NOMO-1 (cell line): ENCODE measurements at regions not wholly inside any gene's neighbourhood (a gene's known extent, or its start where the extent isn't known, plus 50 kb on each side); places are given as distances from the start of the nearest gene placed in this dataset.
"Not testable (repeated sequence)": the region's sequence is repeated elsewhere in the genome, so short reads cannot be mapped to it uniquely, and the experiment has no call there.

Experiments used
- DNase-seq, 2 experiments: peaks; one replicate each; lab custom pipeline; 2025; ENCODE audit not compliant: unreplicated experiment in 2 of 2; lab: John Stamatoyannopoulos, UW

DNA sequence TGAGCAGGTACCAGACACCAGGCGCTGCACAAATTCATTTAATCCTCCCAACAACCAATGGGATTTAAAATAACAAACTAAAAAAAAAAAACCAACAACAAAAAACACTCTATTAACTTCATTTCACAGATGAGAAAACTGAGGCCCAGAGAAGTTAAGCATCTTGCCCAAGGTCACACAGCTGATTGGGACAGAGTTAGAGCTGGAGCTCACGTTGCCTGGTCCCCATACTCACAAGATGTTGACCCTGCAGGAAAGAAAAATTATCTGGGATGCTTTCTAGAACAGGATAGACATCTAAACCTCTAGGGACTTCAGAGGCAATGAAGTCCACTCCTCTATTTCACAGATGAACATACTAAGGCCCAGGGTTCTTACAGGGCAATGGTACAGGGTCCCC is 175.3 kb downstream of the PSMG1 start:
- no peak for DNase-seq

DNA sequence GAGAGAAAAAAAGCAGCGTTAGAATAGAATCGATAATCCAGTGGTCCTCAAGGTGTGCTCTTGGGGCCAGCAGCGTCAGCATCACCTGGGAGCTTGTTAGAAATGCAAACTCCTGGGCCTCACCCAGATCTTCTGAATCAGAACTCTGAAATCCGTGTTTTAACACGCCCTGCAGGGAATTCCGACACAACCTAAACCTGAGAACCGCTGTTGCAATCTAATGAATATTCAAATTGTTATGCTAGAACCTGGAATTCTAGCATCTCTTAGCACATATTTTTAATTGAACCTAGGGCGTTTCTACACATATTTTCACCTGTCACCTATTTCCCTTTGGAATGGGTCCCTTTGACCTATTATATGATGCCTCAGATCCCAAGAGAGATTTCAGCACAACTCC is 175.7 kb downstream of the PSMG1 start:
- DNase-seq: no peak

DNA sequence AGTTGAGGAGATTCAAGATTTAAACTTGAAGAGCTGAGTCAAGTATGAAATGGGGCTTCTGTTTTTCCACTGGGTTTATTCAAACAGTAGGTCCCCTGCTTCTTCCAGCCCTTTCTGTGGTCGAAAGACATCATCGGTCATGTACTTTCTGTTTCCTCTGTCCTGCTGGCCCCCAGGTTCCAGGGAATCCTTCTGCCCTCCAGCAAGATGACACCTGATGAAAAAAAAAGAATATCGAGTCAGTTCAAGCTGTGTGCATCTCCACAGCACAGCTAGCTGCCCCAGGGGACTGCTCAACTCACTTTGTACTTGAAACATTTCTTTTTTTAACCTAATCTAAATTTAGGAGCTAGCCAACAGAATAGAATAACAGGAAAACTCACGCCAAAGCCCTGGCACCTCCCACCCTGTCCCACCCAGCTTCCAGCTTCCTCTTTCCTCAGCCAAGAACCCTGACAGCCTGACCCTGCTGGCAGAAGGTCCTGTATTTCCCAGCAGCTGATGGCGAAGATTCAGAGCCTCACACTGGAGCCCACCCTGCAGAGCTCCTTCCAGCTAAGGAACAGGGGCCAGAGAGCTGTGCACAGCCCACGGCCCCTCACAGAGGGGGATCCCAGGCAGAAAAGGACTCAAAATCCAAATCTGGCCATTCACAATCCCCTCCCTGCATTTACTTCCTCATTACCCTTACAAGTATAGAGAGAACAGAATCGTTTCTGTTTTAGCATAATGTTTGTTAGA is 176.5 kb downstream of the PSMG1 start:
- peak; percentile 67 to 84 for DNase-seq

DNA sequence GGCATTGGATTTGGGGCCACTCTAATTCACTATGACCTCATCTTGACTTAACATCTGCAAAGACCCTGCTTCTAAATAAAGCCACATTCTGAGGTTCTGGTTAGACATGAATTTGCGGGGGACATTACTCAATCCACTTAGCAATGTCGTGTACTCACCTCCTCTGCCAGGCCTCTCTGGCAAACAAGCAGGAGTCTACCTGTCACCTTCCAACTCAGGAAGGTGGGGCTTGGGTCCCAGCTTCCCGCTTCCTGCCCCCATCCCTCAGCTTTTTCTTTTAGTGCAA is 177.8 kb downstream of the PSMG1 start:
- no peak for DNase-seq

DNA sequence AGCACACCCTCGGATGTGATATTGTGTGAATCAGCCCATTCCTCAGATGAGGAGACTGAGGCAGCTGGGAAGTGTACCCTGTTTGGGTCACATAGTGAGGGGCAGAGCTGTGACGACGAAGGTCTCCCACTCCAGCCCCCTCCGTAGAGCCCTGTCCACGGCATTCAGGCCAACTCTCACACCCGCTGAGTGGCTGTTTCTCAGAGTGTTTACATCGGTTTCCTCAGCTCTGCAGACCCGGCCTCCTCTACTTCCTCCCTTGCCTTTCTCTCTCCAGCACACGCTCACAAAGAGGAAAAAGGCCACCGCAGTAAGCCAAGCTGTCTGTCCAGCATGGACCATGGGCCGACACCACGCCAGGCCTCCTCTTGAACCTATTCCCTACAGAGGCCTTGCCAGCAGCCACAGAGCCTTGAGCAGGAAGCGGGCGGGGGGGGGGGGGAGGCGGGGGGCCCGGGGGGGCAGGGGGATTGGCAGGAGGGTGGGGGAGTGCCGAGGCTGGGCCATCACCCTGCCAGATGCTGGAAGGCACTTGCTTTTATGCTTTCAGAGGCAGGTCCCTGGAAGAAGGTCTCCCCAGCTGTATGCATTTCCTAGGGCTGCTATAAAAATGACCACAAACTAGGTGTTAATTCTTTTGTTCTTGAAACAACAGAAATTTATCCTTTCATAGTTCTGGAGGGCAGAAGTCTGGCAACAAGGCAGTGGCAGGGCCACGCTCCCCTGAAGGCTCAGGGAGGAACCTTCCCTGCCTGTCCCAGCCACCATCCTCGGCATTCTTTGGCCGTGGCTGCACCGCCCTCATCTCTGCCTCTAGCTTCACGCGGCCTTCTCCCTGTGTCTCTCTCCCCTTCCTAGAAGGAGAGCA is 178.4 kb downstream of the PSMG1 start:
- peak; percentile 64 to 70 for DNase-seq

DNA sequence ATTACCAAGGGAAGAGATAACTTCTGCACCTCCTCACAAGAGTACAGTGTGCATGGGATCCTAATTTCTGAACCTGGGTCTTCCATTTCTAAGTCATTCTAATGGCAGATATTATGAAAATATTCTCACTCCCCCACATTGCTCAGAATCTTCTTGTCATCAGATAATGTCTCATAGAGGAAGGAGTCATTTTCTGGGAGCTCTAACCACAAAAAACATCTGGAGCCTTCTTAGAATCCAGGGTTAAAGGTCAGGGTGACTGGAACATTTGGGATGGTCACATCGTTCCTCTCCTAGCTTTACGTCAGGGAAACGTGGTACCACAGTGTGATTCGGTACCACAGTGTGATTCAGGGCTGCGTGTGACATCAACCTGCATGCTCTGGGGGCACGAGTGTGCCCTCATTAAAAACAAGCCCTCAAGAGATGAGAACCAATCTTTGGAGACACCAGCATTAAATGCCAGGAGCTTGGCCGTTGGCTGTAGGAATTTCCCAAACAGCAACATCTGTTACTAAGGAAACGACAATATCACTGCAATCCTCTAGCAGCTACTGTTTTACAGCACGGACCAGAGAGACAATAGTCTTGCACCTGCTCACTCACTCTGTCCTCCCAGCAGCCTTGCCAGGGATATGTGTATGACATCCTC is 179.1 kb downstream of the PSMG1 start:
- no peak for DNase-seq

DNA sequence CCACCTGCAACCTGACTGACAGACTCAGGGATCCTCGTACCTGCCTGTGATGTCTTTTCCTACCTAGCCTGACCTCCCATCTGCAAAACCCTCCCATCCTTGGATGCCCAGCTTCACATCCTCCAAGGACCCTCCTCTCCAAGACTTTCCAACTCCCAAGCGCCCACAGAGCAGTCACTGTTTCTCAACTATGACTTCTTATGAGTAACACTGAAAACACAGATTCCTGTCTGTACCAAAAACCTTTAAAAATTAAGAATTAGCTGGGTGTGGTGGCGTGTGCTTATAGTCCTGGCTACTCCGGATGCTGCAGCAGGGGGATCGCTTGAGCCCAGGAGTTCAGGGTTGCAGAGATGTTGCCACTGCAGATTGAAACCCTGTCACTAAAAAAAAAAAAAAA is 181.9 kb downstream of the PSMG1 start:
- DNase-seq: no peak

DNA sequence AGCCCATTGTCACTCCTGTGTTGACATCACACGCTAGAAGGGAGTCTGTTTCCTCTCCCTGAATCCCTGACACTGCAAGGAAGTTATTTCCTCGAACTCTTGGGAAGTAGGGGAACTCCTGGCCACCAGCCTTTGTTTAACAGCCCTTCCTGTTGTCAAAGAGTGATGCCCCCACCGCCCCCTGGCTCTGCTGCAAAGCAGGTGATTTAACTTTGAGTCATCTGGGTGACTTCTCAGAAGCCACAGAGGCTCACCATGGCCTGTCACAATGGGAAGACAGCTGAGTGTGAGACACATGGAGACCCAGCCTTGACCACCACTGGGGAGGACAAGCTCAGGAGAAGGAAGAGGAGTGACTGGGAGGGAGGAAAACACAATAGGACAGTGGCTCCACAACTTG is 182.8 kb downstream of the PSMG1 start:
- DNase-seq: no peak

DNA sequence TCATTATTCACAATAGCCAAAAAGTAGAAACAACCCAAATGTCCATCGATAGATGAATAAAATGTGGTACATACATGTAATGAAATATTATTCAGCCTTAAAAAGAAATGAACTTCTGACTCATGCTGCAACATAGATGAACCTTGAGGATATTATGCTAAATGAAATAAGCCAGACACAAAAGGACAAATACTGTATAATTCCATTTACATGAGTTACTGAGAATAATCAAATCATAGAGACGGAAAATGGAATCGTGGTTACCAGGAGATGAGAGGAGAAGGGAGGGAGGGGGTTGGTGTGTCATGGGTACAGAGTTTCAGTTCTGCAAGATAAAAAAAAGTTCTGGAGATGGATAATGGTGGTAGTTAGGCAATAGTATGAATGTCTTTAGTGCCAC is 184.1 kb downstream of the PSMG1 start:
- peak; percentile 43 to 77 for DNase-seq

DNA sequence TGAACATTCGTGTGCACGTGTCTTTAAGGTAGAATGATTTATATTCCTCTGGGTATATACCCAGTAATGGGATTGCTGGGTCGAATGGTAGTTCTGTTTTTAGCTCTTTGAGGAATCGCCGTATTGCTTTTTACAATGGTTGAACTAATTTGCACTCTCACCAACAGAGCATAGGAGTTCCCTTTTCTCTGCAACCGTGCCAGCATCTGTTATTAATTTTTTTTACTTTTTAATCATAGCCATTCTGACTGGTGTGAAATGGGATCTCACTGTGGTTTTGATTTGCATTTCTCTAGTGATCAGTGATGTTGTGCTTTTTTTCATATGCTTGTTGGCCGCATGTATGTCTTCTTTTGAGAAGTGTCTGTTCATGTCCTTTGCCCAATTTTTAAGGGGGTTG is 185.0 kb downstream of the PSMG1 start:
- not testable (repeated sequence) for DNase-seq

DNA sequence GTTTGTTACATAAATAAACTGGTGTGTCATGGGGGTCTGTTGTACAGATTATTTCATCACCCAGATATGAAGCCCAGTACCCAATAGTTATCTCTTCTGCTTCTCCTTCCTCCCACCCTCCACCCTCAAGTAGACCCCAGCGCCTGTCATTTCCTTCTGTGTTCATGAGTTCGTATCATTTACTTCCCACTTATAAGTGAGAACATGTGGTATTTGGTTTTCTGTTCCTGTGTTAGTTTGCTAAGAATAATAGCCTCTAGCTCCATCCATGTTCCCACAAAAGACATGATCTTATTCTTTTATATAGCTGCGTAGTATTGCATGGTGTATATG is 185.4 kb downstream of the PSMG1 start:
- peak; percentile 23 to 36 for DNase-seq

DNA sequence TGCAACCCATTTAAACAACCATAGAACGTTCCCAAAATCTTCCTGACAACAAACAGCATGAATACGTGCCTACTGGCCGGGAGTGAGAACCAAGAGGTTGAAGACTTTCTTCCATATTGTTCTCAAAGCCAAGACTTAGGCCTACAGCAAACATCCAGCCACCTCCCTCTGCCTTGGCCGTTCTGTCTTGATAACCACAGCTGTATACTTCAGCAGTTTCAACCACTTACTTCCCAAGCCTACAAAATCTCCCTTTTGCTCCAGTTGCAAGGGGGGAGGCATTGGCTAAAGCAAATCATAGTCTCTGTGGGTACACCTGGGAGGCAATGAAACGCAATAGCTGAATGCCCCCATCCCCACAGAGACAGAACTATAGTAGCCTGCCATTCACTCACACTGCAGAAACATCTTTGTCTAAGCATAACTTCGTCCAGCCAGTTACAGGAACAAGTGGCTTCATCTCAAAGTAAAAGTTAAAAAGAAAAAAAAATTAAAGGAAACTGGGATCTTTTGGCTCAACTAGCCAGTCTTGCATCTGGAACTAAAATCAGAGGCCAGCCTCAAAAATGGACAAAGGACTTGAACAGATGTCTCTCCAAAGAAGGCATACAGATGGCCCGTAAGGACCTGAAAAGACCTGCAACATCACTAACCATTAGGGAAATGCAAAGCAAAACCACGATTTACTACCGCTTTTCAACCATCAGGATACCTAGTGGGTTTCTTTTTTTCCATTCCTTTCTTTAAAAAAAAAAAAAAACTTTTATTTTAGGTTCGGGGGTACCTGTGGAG is 186.0 kb downstream of the PSMG1 start:
- DNase-seq: no peak

DNA sequence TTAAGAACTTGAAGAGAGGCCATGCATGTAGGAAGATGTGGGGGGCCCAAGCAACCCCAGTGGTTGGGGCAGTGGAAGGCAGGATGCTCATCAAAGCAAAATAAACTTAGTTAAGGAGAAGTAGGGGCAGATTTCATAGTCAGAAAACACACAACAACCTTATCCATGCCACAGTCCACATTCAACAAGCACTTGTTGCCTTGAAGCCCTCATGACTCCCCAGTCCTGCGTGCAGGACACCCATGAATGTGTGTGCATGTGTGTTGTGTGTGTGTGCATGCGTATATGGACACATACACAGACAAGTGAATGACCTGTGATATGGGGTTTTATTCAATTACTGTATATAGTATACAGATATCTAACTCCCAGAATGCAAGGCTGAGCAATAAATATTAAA is 186.9 kb downstream of the PSMG1 start:
- no peak for DNase-seq

DNA sequence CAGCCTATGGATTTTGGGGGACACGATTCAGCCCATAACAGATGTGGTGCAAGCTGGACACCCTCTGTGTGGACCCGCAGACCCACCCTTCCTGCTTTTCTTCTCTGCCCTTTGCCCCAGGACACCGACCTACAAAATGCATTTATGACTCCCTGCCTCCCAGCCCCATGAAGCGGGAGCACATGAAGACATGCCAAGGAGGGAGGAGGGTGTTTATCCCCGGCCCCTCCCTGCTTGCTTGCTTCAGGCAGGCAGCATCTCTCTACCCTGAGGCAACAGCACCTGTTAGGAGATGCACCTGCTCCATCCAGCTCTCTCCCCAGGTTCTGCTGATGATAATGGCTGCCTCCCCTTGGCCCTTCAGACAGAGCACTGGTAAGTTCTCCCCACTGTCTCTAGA is 187.5 kb downstream of the PSMG1 start:
- DNase-seq: no peak

DNA sequence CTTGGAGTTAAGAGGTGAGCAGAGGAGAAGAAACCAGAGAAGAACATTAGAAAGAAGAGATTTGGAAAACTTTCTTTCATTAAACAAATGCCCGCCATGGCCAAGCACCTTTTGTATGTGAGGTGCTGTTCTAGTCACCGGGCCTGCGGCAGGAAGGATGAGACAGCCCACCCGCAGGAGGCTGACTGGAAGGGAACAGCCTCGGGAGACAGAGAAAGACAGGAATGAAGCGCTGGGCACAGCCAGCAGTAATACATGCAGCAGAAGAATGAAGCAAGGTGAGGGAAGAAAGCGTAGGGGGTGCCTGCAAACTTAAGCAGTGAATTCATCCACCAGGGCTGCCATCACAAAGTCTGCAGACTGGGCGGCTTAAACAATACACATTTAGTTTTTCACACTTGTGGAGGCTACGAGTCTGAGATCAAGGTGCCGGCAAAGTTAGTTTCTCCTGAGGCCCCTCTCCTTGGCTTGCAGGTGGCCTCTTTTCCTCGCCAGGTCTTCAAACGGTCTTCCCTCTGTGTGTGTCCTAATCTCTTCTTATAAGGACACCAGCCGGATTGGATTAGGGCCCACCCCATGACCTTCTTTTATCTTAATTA is 188.1 kb downstream of the PSMG1 start:
- no peak for DNase-seq

DNA sequence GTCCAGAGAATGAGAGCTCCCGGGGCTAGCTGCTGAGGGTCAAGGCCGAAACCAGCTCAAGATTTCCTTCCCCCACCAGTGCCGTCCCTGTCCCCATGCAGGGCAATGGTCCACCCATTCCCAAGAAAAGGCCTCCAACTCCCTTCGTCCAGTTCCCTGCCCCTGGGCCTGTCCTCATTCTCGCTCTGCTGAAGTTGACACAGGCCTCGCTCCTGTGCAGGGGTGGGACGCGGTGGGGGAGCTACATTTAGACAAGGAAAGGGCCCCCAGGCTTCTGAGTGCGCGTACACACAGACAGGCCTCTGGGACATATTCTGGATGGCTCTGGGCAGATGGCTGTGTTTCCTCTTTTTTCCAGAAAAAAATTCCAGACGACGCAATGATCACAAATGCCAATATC is 188.3 kb downstream of the ETS2 start:
- DNase-seq: no peak

DNA sequence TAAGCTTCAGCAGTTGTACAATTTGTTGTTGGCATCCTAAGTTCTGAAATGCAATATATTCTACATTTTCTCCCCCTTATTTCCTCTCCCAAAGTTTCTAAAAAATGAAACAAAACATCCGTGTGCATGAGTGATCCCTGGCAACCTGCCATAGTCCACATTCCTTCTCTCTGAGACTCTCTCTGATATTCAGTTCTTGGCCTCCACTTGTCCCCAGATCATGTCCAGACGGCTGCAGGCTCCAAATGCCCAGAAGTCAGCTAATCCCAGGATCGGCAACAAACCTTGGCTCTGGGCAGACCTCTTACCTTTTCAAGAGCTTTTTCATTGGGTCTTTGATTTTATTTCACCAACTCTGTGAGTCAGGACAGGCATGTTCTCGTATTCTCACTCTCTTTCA is 187.8 kb downstream of the ETS2 start:
- DNase-seq: no peak

DNA sequence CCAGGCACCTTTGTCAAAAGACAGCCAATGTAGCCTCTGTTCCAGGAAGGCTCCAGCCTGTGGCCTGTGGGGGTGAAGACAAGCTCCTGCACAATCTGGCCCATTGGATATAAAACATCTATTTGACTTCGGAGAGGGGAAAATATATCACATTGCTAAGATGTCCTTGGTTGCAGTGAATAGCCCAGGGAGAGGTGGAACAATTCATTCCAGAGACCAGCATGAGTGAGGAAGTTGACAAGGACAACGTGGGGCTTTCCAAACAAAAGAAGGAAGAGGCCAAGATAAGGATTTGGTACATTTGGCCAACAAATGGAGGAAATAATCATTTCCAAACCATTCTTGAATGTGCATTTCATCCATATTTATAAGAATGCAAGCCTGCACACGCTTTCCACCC is 187.0 kb downstream of the ETS2 start:
- no peak for DNase-seq

DNA sequence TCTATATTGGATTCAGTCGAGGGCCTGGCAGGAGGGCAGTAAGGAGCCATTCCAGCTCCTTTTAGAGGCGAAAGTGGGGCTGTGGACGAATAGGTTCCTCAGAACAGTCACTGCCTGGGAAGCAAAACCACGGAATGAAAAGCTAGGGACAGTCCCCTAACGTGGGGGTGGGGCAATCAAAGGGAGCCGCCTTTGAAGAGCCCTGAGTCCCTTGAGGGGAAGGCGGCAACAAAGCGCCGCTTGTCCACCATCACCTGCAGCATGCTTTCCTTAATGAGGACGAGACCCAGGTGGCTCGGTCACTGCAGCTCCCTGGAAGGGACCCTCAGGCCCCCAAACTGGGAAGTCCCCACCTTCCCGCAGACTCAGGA is 184.7 kb downstream of the ETS2 start:
- DNase-seq: no peak

DNA sequence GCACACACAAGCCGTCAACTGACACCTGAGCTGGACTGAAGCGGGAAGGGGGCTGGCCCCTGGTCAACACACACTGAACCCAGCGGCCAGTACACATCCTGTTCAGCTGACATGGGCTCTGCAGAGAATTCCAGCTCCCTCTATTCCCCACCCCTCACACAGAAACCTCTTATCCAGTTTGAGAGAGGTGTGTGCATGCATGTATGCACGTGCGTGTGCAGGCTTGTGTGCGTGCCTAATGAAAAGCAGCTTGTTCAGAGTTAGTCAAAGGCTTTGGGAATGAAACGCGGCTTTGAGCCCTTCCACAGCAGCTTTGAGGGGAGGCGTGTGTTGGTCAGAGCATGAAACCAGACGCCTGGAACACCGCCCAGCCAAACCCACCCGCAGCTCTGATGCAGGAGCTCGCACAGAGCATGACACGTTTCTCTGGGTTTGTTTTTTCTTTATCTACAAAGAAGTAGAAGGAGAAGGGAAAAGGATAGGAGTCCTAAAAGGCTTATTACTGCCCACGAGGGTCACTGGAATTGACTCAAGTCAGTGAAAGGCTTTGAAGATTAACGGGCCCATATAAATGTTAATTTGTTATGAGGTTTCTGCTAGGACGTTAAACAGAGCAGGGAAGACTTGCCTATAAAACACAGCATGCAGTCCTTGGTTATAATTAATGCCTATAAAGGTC is 184.2 kb downstream of the ETS2 start:
- DNase-seq: no peak
